ENCODE measurements at regions not wholly inside any gene's neighbourhood (a gene's known extent, or its start where the extent isn't known, plus 50 kb on each side); places are given as distances from the start of the nearest gene placed in this dataset.

DNA sequence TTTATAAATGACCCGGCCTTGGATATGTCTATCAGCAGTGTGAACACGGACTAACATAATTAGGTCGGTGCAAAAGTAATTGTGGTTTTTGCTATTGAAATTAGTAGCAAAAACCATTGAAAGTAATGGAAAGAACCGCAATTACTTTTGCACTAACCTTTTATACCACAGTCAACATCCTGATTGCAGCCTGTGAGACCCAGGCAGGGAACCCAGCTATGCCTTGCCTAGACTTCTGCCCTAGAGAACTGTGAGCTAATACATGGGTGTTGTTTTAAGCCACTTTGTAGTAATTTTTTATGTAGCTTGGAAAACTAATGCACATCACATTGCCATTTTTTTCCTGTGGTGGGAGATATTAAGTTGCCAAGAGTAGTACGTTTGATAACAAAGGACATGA lies 120.7 kb downstream of the SCG2 start:
- Histone ChIP-seq H3K4me3 (ENCODE audit: low read depth, low read length) (no peak overlapping the region), H3K4me2 (ENCODE audit: low read length) (no peak overlapping the region), H3K27ac (no peak overlapping the region), H3K9ac (no peak overlapping the region), H3K27me3 (ENCODE audit: control insufficient read depth, insufficient read depth, low read length) (no peaks in the 10 kb centered on the region), H3K79me2 (no peaks in the 10 kb centered on the region), H3K9me3 (ENCODE audit: control insufficient read depth, low read length) (no peaks in the 10 kb centered on the region), H3K4me1 (peaks cover under 1% of the 10 kb centered on the region), H3K36me3 (ENCODE audit: control insufficient read depth, insufficient read depth, low read length) (no peaks in the 10 kb centered on the region), H2AFZ (no peak overlapping the region)
- TF ChIP-seq, protein P1, sequence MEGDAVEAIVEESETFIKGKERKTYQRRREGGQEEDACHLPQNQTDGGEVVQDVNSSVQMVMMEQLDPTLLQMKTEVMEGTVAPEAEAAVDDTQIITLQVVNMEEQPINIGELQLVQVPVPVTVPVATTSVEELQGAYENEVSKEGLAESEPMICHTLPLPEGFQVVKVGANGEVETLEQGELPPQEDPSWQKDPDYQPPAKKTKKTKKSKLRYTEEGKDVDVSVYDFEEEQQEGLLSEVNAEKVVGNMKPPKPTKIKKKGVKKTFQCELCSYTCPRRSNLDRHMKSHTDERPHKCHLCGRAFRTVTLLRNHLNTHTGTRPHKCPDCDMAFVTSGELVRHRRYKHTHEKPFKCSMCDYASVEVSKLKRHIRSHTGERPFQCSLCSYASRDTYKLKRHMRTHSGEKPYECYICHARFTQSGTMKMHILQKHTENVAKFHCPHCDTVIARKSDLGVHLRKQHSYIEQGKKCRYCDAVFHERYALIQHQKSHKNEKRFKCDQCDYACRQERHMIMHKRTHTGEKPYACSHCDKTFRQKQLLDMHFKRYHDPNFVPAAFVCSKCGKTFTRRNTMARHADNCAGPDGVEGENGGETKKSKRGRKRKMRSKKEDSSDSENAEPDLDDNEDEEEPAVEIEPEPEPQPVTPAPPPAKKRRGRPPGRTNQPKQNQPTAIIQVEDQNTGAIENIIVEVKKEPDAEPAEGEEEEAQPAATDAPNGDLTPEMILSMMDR (IDR thresholded peaks at IDR 0.05), result no peak

GRCh38 chr2:223486751-223487150 lies 115.4 kb downstream of the SCG2 start:
- H3K27ac ChIP-seq, result no peak overlapping the region

DNA sequence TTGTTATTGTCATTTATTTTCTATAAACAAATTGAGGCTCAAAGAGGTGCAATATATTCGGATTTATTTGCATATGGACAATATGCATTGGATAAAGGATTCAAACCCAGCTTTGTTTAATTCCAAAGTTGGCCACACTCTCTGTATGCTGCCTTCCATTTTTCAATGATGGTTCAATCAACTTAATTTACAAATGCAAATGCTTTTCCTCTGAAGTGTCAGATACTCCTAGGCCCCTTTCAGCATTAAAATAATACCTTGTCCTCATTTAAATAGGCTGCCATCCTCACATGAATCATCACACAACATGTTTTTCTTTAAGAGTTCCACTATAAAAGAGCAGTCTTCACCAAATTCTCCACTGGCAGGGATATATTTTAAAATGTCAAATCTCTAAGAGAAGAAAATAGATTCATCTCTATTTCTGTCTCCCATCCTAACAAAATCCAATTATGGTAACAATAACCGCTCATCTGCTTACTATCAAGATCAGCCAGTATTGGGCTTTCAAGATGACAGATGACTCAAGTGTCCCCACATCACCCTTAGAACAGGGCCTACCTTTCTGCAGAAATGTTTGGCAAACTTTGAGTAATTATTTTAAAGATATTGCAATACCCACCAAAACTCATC lies 114.8 kb downstream of the SCG2 start:
- Histone ChIP-seq H2AFZ (no peak overlapping the region), H3K9ac (no peak overlapping the region), H3K27ac (no peak overlapping the region), H3K4me1 (peaks cover 4% of the 10 kb centered on the region), H3K9me3 (ENCODE audit: control insufficient read depth, low read length) (no peaks in the 10 kb centered on the region), H3K27me3 (ENCODE audit: control insufficient read depth, insufficient read depth, low read length) (no peaks in the 10 kb centered on the region), H3K4me3 (ENCODE audit: low read depth, low read length) (no peak overlapping the region), H3K36me3 (ENCODE audit: control insufficient read depth, insufficient read depth, low read length) (no peaks in the 10 kb centered on the region), H3K4me2 (ENCODE audit: low read length) (no peak overlapping the region), H3K79me2 (no peaks in the 10 kb centered on the region)
- TF ChIP-seq, protein P1 (IDR thresholded peaks at IDR 0.05), result no peak

More at GRCh38 chr2:223486751-223487150, 115.4 kb downstream of the SCG2 start:
- Histone ChIP-seq H3K4me2 (ENCODE audit: low read length) (no peak overlapping the region), H3K4me1 (peaks cover 4% of the 10 kb centered on the region), H3K9me3 (ENCODE audit: control insufficient read depth, low read length) (no peaks in the 10 kb centered on the region), H3K4me3 (ENCODE audit: low read depth, low read length) (no peak overlapping the region), H2AFZ (no peak overlapping the region), H3K9ac (no peak overlapping the region), H3K27me3 (ENCODE audit: control insufficient read depth, insufficient read depth, low read length) (no peaks in the 10 kb centered on the region), H3K79me2 (no peaks in the 10 kb centered on the region), H3K36me3 (ENCODE audit: control insufficient read depth, insufficient read depth, low read length) (no peaks in the 10 kb centered on the region)
- TF ChIP-seq, protein P1 (IDR thresholded peaks at IDR 0.05), result no peak

- H3K79me2 ChIP-seq, result no peaks in the 10 kb centered on the region
- no peaks in the 10 kb centered on the region for H3K27me3 ChIP-seq (ENCODE audit: control insufficient read depth, insufficient read depth, low read length)
- H3K4me1 ChIP-seq, result peaks cover 4% of the 10 kb centered on the region
- no peak overlapping the region for H3K4me3 ChIP-seq (ENCODE audit: low read depth, low read length)
- TF ChIP-seq, protein P1 (IDR thresholded peaks at IDR 0.05), result no peak
- H3K36me3 ChIP-seq (ENCODE audit: control insufficient read depth, insufficient read depth, low read length), result no peaks in the 10 kb centered on the region
- H3K9ac ChIP-seq, result no peak overlapping the region
- no peak overlapping the region for H3K27ac ChIP-seq
- H3K4me2 ChIP-seq (ENCODE audit: low read length), result no peak overlapping the region
- peak overlapping the region; percentile 47 for H2AFZ ChIP-seq
- no peaks in the 10 kb centered on the region for H3K9me3 ChIP-seq (ENCODE audit: control insufficient read depth, low read length)
Measured at GRCh38 chr2:223488814-223489213, 113.3 kb downstream of the SCG2 start.

GRCh38 chr2:223494496-223494895 lies 107.7 kb downstream of the SCG2 start:
- no peaks in the 10 kb centered on the region for H3K27me3 ChIP-seq (ENCODE audit: control insufficient read depth, insufficient read depth, low read length)
- no peaks in the 10 kb centered on the region for H3K4me1 ChIP-seq
- H3K9ac ChIP-seq, result no peak overlapping the region
- no peaks in the 10 kb centered on the region for H3K36me3 ChIP-seq (ENCODE audit: control insufficient read depth, insufficient read depth, low read length)
- no peak overlapping the region for H3K4me2 ChIP-seq (ENCODE audit: low read length)
- H3K27ac ChIP-seq, result no peak overlapping the region
- H3K4me3 ChIP-seq (ENCODE audit: low read depth, low read length), result no peak overlapping the region
- TF ChIP-seq, protein P1 (IDR thresholded peaks at IDR 0.05), result no peak
- no peaks in the 10 kb centered on the region for H3K79me2 ChIP-seq
- H3K9me3 ChIP-seq (ENCODE audit: control insufficient read depth, low read length), result no peaks in the 10 kb centered on the region
- no peak overlapping the region for H2AFZ ChIP-seq
